Thoracic aorta (tissue), 2 donors: ENCODE measurements at regions not wholly inside any gene's neighbourhood (a gene's known extent, or its start where the extent isn't known, plus 50 kb on each side); places are given as distances from the start of the nearest gene placed in this dataset.

Source experiments
- ATAC-seq: fragments of 150-250 bp; one replicate; pipeline ENCODE4 v1.8.0; 2017; ENCODE audit warnings: low read depth; ENCODE audit not compliant: insufficient number of reproducible peaks, low FRiP score
- DNase-seq: peaks from one replicate; pipeline ENCODE4 v3.0.0-alpha.2; 2020; ENCODE audit warnings: low spot score
- H3K27ac ChIP-seq, 2 donors: fragments of 200-600 bp; sonication (generic); 1 replicate in 1 of 2; 2 replicates in 1 of 2; pipeline ENCODE4 v1.5.1; 2016; ENCODE audit warnings: mild to moderate bottlenecking in 2 of 2, moderate library complexity in 2 of 2
- H3K27me3 ChIP-seq: fragments of 200-600 bp; sonication (generic); replicated peaks from 2 replicates; pipeline ENCODE4 v1.6.0; 2016; ENCODE audit warnings: mild to moderate bottlenecking; ENCODE audit not compliant: insufficient read depth
- H3K36me3 ChIP-seq: fragments of 200-600 bp; sonication (generic); one replicate; pipeline ENCODE4 v1.5.1; 2016
- H3K4me1 ChIP-seq, 2 donors: fragments of 200-600 bp; sonication (generic); 1 replicate in 1 of 2; 2 replicates in 1 of 2; pipeline versions ENCODE4 v1.5.1 to v1.6.0; 2016; ENCODE audit warnings: low read depth in 2 of 2, mild to moderate bottlenecking in 1 of 2; ENCODE audit not compliant: control insufficient read depth in 1 of 2
- H3K4me3 ChIP-seq: fragments of 200-600 bp; sonication (generic); 2 replicates; pipeline ENCODE4 v1.5.1; 2016; ENCODE audit warnings: mild to moderate bottlenecking
- H3K9me3 ChIP-seq: fragments of 200-600 bp; sonication (generic); 2 replicates; pipeline ENCODE4 v1.5.1; 2016
- TF ChIP-seq, protein P1 (sequence below): fragments of 200-600 bp; sonication (generic); IDR thresholded peaks from one replicate; pipeline ENCODE4 v1.5.1; 2019; ENCODE audit warnings: antibody characterized with exemption

DNA sequence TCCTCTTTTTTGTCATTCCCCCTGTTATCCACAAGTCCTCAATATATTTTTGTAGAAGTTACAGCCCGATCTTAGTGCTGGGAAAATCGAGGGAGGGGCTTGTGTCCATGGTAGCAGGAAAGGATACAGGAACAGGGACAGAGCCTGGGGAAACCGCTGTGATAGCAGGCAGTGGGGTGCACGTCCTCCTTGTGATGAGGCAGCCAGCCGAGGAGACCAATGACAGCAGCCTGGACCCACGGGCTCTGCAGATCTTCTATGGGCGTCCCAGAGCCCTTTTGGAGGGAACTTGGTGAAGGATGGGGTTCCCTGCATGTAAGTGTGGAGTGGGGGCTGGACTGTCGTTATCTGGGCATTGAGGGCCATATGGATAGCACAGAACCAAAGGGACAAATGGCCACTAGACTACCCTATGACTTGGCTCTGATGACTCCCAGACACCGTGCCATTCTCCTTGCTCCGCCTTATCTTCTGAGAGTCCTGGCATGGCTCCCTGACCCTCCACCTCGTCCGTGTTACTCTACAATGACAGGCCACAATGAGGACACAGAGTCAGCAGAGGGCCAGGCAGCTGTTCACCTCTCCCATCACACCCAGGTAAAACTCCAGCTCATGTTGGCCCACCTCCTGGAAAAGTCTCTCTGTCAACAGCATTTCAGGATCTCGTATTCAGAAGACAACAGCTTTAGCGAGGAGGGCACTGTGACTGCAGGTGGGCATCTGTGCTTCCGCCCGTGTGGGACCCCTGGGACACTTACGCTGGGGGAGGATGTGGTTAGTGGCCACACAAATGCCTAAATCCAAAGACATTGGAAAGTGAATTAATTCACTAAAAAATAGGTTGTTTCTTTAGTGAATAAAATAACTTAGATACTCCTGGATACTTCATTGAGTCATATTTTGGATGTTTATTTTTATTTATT lies 100.1 kb downstream of the VAPA start:
- Histone ChIP-seq H3K27ac (peak overlapping the region; percentile 64 to 65), H3K4me1 (peaks cover 28 to 55% of the 10 kb centered on the region in 2 donors), H3K27me3 (no peaks in the 10 kb centered on the region), H3K36me3 (no peaks in the 10 kb centered on the region), H3K4me3 (no peak overlapping the region), H3K9me3 (no peaks in the 10 kb centered on the region)
- TF ChIP-seq, protein P1, sequence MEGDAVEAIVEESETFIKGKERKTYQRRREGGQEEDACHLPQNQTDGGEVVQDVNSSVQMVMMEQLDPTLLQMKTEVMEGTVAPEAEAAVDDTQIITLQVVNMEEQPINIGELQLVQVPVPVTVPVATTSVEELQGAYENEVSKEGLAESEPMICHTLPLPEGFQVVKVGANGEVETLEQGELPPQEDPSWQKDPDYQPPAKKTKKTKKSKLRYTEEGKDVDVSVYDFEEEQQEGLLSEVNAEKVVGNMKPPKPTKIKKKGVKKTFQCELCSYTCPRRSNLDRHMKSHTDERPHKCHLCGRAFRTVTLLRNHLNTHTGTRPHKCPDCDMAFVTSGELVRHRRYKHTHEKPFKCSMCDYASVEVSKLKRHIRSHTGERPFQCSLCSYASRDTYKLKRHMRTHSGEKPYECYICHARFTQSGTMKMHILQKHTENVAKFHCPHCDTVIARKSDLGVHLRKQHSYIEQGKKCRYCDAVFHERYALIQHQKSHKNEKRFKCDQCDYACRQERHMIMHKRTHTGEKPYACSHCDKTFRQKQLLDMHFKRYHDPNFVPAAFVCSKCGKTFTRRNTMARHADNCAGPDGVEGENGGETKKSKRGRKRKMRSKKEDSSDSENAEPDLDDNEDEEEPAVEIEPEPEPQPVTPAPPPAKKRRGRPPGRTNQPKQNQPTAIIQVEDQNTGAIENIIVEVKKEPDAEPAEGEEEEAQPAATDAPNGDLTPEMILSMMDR, result no peak
- ATAC-seq (no peak), DNase-seq (no peak)

DNA sequence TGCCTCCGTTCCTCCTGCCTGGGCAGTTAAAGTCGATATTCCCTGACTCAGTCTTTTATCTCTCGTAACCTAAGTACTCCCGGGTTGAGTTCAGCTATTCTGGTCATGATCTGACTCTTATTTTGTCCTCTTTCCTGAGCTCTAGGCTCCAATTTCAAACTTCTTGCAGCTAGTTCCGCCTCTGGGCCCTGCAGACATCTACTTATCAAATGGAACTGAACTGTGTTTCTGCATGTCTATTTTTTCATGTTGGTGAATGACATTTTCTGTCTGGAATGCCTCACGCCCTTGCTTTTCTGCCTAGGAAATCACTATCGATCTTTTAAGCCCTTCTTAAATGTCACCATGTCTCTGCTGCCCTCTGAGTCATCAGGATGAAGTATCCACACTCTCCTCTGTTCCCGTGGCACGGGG lies 101.5 kb downstream of the VAPA start:
- Histone ChIP-seq H3K4me1 (peaks cover 23 to 46% of the 10 kb centered on the region in 2 donors), H3K4me3 (no peak overlapping the region), H3K27ac (peak overlapping the region; percentile 64 to 65), H3K27me3 (no peaks in the 10 kb centered on the region), H3K9me3 (no peaks in the 10 kb centered on the region), H3K36me3 (no peaks in the 10 kb centered on the region)
- ATAC-seq, result peak; percentile 33
- TF ChIP-seq, protein P1, result no peak
- no peak for DNase-seq

DNA sequence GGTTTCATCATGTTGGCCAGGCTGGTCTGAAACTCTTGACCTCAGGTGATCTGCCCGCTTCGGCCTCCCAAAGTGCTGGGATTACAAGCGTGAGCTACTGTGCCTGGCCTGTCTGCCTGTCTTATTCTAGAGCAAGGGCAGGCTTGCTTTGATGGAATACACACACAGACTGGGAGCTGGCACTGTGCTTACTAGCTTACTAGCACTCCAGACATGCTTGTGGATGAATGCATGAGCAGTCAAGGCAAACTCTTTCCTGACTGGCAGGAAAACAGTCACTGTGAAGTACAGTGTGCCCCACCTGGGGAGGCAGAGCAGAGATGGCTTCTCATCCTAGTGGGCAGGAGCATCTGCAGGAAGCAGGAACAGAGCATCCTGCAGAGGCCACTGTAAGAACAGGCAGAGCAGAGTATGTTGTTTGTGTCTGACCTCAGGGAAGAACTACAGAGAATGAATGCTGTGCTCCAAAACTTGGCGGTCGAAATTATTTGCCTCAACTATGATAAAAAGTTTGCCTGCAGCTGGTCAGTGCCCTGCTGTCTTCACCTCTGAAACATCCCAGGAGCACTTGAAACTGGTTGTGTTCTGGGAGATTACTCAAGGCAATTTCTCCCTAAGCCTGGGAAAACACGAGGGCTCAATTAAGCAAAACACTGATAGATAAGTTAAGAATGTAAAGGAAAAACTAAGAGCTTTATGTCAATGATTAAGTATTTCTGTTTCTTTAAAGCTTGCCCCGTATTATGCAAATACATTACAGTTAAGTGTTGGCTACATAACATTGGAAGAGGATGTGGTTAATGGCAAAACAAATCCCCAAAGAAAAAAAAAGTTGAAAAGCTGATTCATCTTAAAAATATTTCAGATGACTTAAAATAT lies 102.4 kb downstream of the VAPA start:
- Histone ChIP-seq H3K27me3 (no peaks in the 10 kb centered on the region), H3K4me1 (peaks cover 20 to 39% of the 10 kb centered on the region in 2 donors), H3K36me3 (no peaks in the 10 kb centered on the region), H3K9me3 (no peaks in the 10 kb centered on the region), H3K4me3 (no peak overlapping the region), H3K27ac (peak overlapping the region; percentile 64 to 65)
- no peak for ATAC-seq
- DNase-seq, result no peak
- TF ChIP-seq, protein P1, result no peak

DNA sequence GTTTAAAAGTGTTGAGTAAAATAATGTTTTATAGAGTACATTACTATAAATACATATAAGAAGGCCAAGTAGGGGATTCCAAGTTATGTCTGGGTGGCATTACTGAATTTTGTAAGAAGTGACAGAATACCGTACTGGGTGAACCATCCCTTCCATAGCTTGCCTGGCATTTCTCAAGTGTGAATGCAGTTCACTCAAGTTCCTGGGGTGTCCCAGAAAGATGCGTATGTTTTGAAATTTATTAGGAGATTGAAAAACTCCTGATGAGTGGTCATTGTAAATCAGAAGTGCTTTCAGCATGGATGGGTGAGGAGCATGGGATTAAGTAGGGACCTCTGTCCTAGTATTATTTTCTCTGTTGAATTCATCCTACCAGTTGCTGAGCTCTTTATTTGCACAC lies 103.2 kb downstream of the VAPA start:
- Histone ChIP-seq H3K4me1 (peaks cover 18 to 33% of the 10 kb centered on the region in 2 donors), H3K9me3 (no peaks in the 10 kb centered on the region), H3K27ac (peak overlapping the region; percentile 24 to 65), H3K4me3 (no peak overlapping the region), H3K36me3 (no peaks in the 10 kb centered on the region), H3K27me3 (no peaks in the 10 kb centered on the region)
- DNase-seq, result no peak
- TF ChIP-seq, protein P1, result no peak
- ATAC-seq, result no peak

DNA sequence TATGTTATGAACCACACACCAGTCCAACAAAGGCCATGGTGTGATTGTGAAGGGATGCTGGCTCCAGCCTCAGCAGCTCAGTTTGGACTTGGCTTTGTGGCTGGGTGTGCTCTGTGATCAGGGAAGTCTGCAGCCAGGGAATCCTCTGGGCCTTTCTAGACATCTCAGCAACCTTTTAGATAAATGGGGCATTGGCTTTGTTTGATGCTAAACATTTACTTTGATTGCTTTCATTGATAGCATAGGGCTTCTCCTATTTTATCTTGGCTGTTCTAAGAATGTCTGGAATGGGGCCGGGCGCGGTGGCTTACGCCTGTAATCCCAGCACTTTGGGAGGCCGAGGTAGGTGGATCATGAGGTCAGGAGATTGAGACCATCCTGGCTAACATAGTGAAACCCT lies 104.5 kb downstream of the VAPA start:
- H3K4me3 ChIP-seq, result no peak overlapping the region
- H3K27me3 ChIP-seq, result no peaks in the 10 kb centered on the region
- no peaks in the 10 kb centered on the region for H3K36me3 ChIP-seq
- H3K27ac ChIP-seq, result no peak overlapping the region
- no peaks in the 10 kb centered on the region for H3K9me3 ChIP-seq
- H3K4me1 ChIP-seq, result peaks cover 18 to 39% of the 10 kb centered on the region in 2 donors
- no peak for DNase-seq
- ATAC-seq, result no peak
- TF ChIP-seq, protein P1, result no peak
